GM12878 (cell line): ENCODE measurements at regions not wholly inside any gene's neighbourhood (a gene's known extent, or its start where the extent isn't known, plus 50 kb on each side); places are given as distances from the start of the nearest gene placed in this dataset.

ENCODE experiments used
- ATAC-seq: fragments of 200-7000 bp; cut with Tn5 transposase; 3 replicates; pipeline ENCODE4 v1.9.1; 2020; ENCODE audit warnings: mild to moderate bottlenecking, moderate library complexity
- BruUV-seq: library from RNA; stranded (reverse); fragments of 400-500 nt; replicated peaks from 2 replicates; lab custom pipeline; 2021; lab: Mats Ljungman, UMichigan
- CTCF ChIA-PET: fragments of 300-600 bp; sonication (Branson Sonifier 250); formaldehyde crosslinking; extraction: SDS; loops from one replicate; lab custom pipeline; 2021; ENCODE audit warnings: inconsistent platforms; lab: Yijun Ruan, JAX
- POLR2A ChIA-PET: fragments of 350-600 bp; formaldehyde crosslinking; extraction: SDS; loops from one replicate; lab custom pipeline; 2021; ENCODE audit warnings: inconsistent platforms; lab: Charles Lee
- RAD21 ChIA-PET: fragments of 300-600 bp; sonication (Branson Sonifier 250); formaldehyde crosslinking; loops from one replicate; lab custom pipeline; 2023; ENCODE audit warnings: antibody characterized with exemption; ENCODE audit not compliant: unreplicated experiment; lab: Charles Lee
- SMC1A ChIA-PET: fragments of 300-600 bp; sonication (Branson Sonifier 250); formaldehyde crosslinking; loops from one replicate; lab custom pipeline; 2023; ENCODE audit not compliant: unreplicated experiment, uncharacterized antibody; lab: Charles Lee
- DNase-seq: peaks from one replicate; pipeline ENCODE4 v3.0.0-alpha.2; 2011; ENCODE audit warnings: low read depth, low spot score
- FAIRE-seq: peaks from 3 replicates; lab custom pipeline; 2011; peaks lifted over from hg19 to GRCh38; lab: Jason Lieb, UNC
- H2AFZ ChIP-seq: 2 replicates; pipeline ENCODE4 v1.6.0; 2011; ENCODE audit warnings: low read depth, low read length, control low read depth; ENCODE audit not compliant: control insufficient read depth
- H3K27ac ChIP-seq: 2 replicates; pipeline ENCODE4 v1.5.1; 2011; ENCODE audit warnings: control low read depth; ENCODE audit not compliant: control insufficient read depth, insufficient read depth
- H3K27me3 ChIP-seq, 2 experiments: replicated peaks in 1 of 2; 2 replicates each; pipeline versions ENCODE4 v1.6.0 to v1.6.1; 2011; ENCODE audit warnings: low read length in 1 of 2; ENCODE audit not compliant: control insufficient read depth in 2 of 2, insufficient read depth in 2 of 2
- H3K36me3 ChIP-seq, 2 experiments: 2 replicates each; pipeline ENCODE4 v1.5.1; 2011; ENCODE audit warnings: low read length in 1 of 2; ENCODE audit not compliant: control insufficient read depth in 2 of 2, insufficient read depth in 2 of 2
- H3K4me1 ChIP-seq: 2 replicates; pipeline ENCODE4 v1.6.1; 2011; ENCODE audit warnings: mild to moderate bottlenecking, low read length, moderate library complexity, mixed read lengths; ENCODE audit not compliant: control insufficient read depth, insufficient read depth
- H3K4me2 ChIP-seq: 2 replicates; pipeline ENCODE4 v1.6.0; 2011; ENCODE audit warnings: control low read depth; ENCODE audit not compliant: control insufficient read depth, insufficient read depth
- H3K4me3 ChIP-seq: fragments of 200-600 bp; sonication (generic); 2 replicates; pipeline ENCODE4 v1.5.1; 2016
- H3K79me2 ChIP-seq: 2 replicates; pipeline ENCODE4 v1.6.0; 2011; ENCODE audit warnings: low read length; ENCODE audit not compliant: control insufficient read depth, insufficient read depth
- H3K9ac ChIP-seq: 2 replicates; pipeline ENCODE4 v1.8.0; 2011; ENCODE audit warnings: low read length, control low read depth, mixed read lengths; ENCODE audit not compliant: control insufficient read depth, insufficient read depth
- H3K9me3 ChIP-seq: replicated peaks from 3 replicates; pipeline ENCODE4 v1.5.1; 2011; ENCODE audit warnings: mild to moderate bottlenecking, low read length; ENCODE audit not compliant: control insufficient read depth, insufficient read depth
- H4K20me1 ChIP-seq: 2 replicates; pipeline ENCODE4 v1.6.0; 2011; ENCODE audit not compliant: control insufficient read depth, insufficient read depth
- BRCA1 ChIP-seq: IDR thresholded peaks from 2 replicates; pipeline ENCODE4 v1.6.1; 2011; ENCODE audit warnings: low read depth, low read length, improper control_type of control experiment
- CUX1 ChIP-seq: IDR thresholded peaks from 2 replicates; pipeline ENCODE4 v1.6.1; 2012; ENCODE audit warnings: improper control_type of control experiment, low read depth, low read length; ENCODE audit not compliant: insufficient replicate concordance
- FOS ChIP-seq: IDR thresholded peaks from 3 replicates; pipeline ENCODE4 v1.6.1; 2011; ENCODE audit warnings: borderline replicate concordance; ENCODE audit not compliant: insufficient read length; ENCODE audit errors: extremely low read depth
- NR2F1 ChIP-seq: fragments of 450-650 bp; conservative IDR thresholded peaks from 2 replicates; pipeline ENCODE4 v1.6.1; 2017; ENCODE audit warnings: mild to moderate bottlenecking
- RELA ChIP-seq: fragments of 450-650 bp; IDR thresholded peaks from 2 replicates; pipeline ENCODE4 v1.8.0; 2014; ENCODE audit warnings: borderline replicate concordance; ENCODE audit not compliant: partially characterized antibody
- SIN3A ChIP-seq: IDR thresholded peaks from 2 replicates; pipeline ENCODE4 v1.6.1; 2012; ENCODE audit warnings: low read depth, low read length, improper control_type of control experiment
- WRNIP1 ChIP-seq: IDR thresholded peaks from 2 replicates; pipeline ENCODE4 v1.6.1; 2011; ENCODE audit warnings: low read depth, low read length, improper control_type of control experiment, borderline replicate concordance
- ZBED1 ChIP-seq: IDR thresholded peaks from 2 replicates; pipeline ENCODE4 v1.6.1; 2016; ENCODE audit warnings: borderline replicate concordance
- ZNF592 ChIP-seq: fragments of 450-650 bp; IDR thresholded peaks from 2 replicates; pipeline ENCODE4 v1.6.1; 2017; ENCODE audit warnings: mild to moderate bottlenecking, moderate library complexity
- WGBS: methylation state at CpG from one replicate; pipeline ENCODE4 v1.1.6; 2016; ENCODE audit warnings: low lambda C conversion rate; ENCODE audit not compliant: insufficient replicate concordance, insufficient coverage; ENCODE audit errors: missing lambda C conversion rate; 5-methylcytosine and 5-hydroxymethylcytosine counted together
- in situ Hi-C: fragments of 300-500 bp; cut with MboI; formaldehyde crosslinking; loops from 9 replicates; pipeline ENCODE4 v1.14.3; 2018; ENCODE audit warnings: mixed read lengths
- intact Hi-C: fragments of 100-400 bp; cut with micrococcal nuclease; formaldehyde crosslinking; loops from one replicate; pipeline ENCODE4 v1.14.2; 2022; ENCODE audit not compliant: unreplicated experiment
- TF ChIP-seq, protein P1 (sequence below): IDR thresholded peaks from 2 replicates; pipeline ENCODE4 v1.6.1; 2011; ENCODE audit warnings: low read depth, low read length, improper control_type of control experiment, borderline replicate concordance

GRCh38 chr9:129307227-129307970, 129.3 kb upstream of the IER5L start:
- 12% methylated on average over 13 of the region's 13 CpGs for WGBS
- TF ChIP-seq ZBED1 (no peak), ZNF592 (no peak), CUX1 (no peak), RELA (no peak), BRCA1 (no peak), NR2F1 (no peak), FOS (no peak), SIN3A (no peak), WRNIP1 (no peak)
- TF ChIP-seq, protein P1, sequence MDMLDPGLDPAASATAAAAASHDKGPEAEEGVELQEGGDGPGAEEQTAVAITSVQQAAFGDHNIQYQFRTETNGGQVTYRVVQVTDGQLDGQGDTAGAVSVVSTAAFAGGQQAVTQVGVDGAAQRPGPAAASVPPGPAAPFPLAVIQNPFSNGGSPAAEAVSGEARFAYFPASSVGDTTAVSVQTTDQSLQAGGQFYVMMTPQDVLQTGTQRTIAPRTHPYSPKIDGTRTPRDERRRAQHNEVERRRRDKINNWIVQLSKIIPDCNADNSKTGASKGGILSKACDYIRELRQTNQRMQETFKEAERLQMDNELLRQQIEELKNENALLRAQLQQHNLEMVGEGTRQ = no peak

More at GRCh38 chr9:129307227-129307970, 129.3 kb upstream of the IER5L start:
- no peak for DNase-seq
- Histone ChIP-seq H3K79me2 (no peaks in the 10 kb centered on the region), H4K20me1 (no peaks in the 10 kb centered on the region), H3K9me3 (no peaks in the 10 kb centered on the region; the same call in 2 of the 3 replicates), H3K27ac (no peak overlapping the region), H3K9ac (no peak overlapping the region), H3K4me1 (no peaks in the 10 kb centered on the region), H3K4me2 (no peak overlapping the region), H3K27me3 (peaks cover 0 to 3% of the 10 kb centered on the region in 2 experiments; a peak in 3 of 4 replicates), H2AFZ (no peak overlapping the region), H3K36me3 (no peaks in the 10 kb centered on the region), H3K4me3 (no peak overlapping the region)
- in situ Hi-C loops (no loop called here), intact Hi-C loops (no loop called here)
- ChIA-PET SMC1A (interaction anchor here (1.1 kb wide), 2 partner anchors 53 to 265 kb away, joined by 3 to 4 read pairs; no protein-coding TSS in a partner anchor), CTCF (interaction anchor here (1.0 kb wide), 1 partner anchor 168 kb away, joined by 3 read pairs; no protein-coding TSS in a partner anchor), POLR2A (no interaction called here), RAD21 (interaction anchor here (0.9 to 1.0 kb wide), 2 partner anchors 317 to 483 kb away, joined by 3 read pairs; no protein-coding TSS in a partner anchor)
- ATAC-seq = no peak
- no peak for FAIRE-seq
- BruUV-seq = no TSS peak
